H9 (cell line): ENCODE measurements at regions not wholly inside any gene's neighbourhood (a gene's known extent, or its start where the extent isn't known, plus 50 kb on each side); places are given as distances from the start of the nearest gene placed in this dataset.

Experiments
- DNase-seq: peaks from one replicate; pipeline ENCODE4 v3.0.0-alpha.2; 2017
- H2AFZ ChIP-seq: one replicate; pipeline ENCODE4 v1.6.1; 2013; ENCODE audit warnings: mild to moderate bottlenecking, low read length, control low read depth, moderate library complexity
- H2AK5ac ChIP-seq: 2 replicates; pipeline ENCODE4 v1.6.1; 2013; ENCODE audit warnings: low read length, control low read depth, mixed read lengths; ENCODE audit not compliant: insufficient read length
- H2BK120ac ChIP-seq: one replicate; pipeline ENCODE4 v1.6.1; 2013; ENCODE audit warnings: low read depth, mild to moderate bottlenecking, low read length, control low read depth, inconsistent platforms; ENCODE audit not compliant: poor library complexity, severe bottlenecking
- H2BK12ac ChIP-seq: 2 replicates; pipeline ENCODE4 v1.6.1; 2013; ENCODE audit warnings: low read length, control low read depth, mixed read lengths, low read depth; ENCODE audit not compliant: insufficient read length
- H2BK15ac ChIP-seq: 2 replicates; pipeline ENCODE4 v1.6.1; 2013; ENCODE audit warnings: low read depth, low read length, control low read depth
- H2BK20ac ChIP-seq: one replicate; pipeline ENCODE4 v1.6.1; 2013; ENCODE audit warnings: low read depth, mild to moderate bottlenecking, low read length, control low read depth, inconsistent platforms; ENCODE audit not compliant: poor library complexity, severe bottlenecking
- H2BK5ac ChIP-seq: 2 replicates; pipeline ENCODE4 v1.6.1; 2013; ENCODE audit warnings: low read length, control low read depth, mixed read lengths; ENCODE audit not compliant: insufficient read length
- H3K14ac ChIP-seq: 2 replicates; pipeline ENCODE4 v1.6.1; 2013; ENCODE audit warnings: low read length, control low read depth; ENCODE audit not compliant: insufficient read depth
- H3K18ac ChIP-seq: 2 replicates; pipeline ENCODE4 v1.6.1; 2013; ENCODE audit warnings: low read depth, mild to moderate bottlenecking, mixed read lengths, low read length, control low read depth; ENCODE audit not compliant: insufficient read length
- H3K23ac ChIP-seq: 2 replicates; pipeline ENCODE4 v1.6.1; 2013; ENCODE audit warnings: low read length, control low read depth, mixed read lengths, low read depth; ENCODE audit not compliant: insufficient read length
- H3K23me2 ChIP-seq: 2 replicates; pipeline ENCODE4 v1.6.1; 2013; ENCODE audit warnings: low read depth, mild to moderate bottlenecking, mixed read lengths, low read length, control low read depth; ENCODE audit not compliant: insufficient read length, poor library complexity, severe bottlenecking
- H3K27ac ChIP-seq: 2 replicates; pipeline ENCODE4 v1.5.1; 2013; ENCODE audit warnings: low read length, control low read depth, mixed read lengths, low read depth; ENCODE audit not compliant: insufficient read length
- H3K27me3 ChIP-seq: 2 replicates; pipeline ENCODE4 v1.6.1; 2013; ENCODE audit warnings: low read length, control low read depth, inconsistent platforms; ENCODE audit not compliant: insufficient read depth
- H3K4ac ChIP-seq: 2 replicates; pipeline ENCODE4 v1.6.1; 2013; ENCODE audit warnings: low read depth, mild to moderate bottlenecking, control low read depth, inconsistent platforms, low read length, moderate library complexity
- H3K4me1 ChIP-seq: 2 replicates; pipeline ENCODE4 v1.6.1; 2013; ENCODE audit warnings: low read length, control low read depth, inconsistent platforms; ENCODE audit not compliant: insufficient read depth
- H3K4me2 ChIP-seq: 2 replicates; pipeline ENCODE4 v1.6.1; 2013; ENCODE audit warnings: low read length, control low read depth, mixed read lengths; ENCODE audit not compliant: insufficient read length, insufficient read depth
- H3K56ac ChIP-seq: 2 replicates; pipeline ENCODE4 v1.6.1; 2013; ENCODE audit warnings: low read depth, mild to moderate bottlenecking, mixed read lengths, low read length, control low read depth; ENCODE audit not compliant: insufficient read length
- H3K79me1 ChIP-seq: 2 replicates; pipeline ENCODE4 v1.6.1; 2013; ENCODE audit warnings: low read depth, mild to moderate bottlenecking, moderate library complexity, low read length, control low read depth, inconsistent platforms; ENCODE audit not compliant: insufficient read depth, poor library complexity, severe bottlenecking
- H3K79me2 ChIP-seq: 2 replicates; pipeline ENCODE4 v1.6.1; 2013; ENCODE audit warnings: low read length, control low read depth, inconsistent platforms; ENCODE audit not compliant: insufficient read depth
- H3K9ac ChIP-seq: 2 replicates; pipeline ENCODE4 v1.6.1; 2013; ENCODE audit warnings: low read length, control low read depth, mixed read lengths; ENCODE audit not compliant: insufficient read length; ENCODE audit errors: extremely low read depth
- H3K9me3 ChIP-seq: one replicate; pipeline ENCODE4 v1.6.1; 2013; ENCODE audit warnings: low read depth, low read length, inconsistent platforms; ENCODE audit not compliant: control insufficient read depth
- H3T11ph ChIP-seq: one replicate; pipeline ENCODE4 v1.6.1; 2013; ENCODE audit warnings: mild to moderate bottlenecking, low read length, control low read depth, inconsistent platforms
- H4K20me1 ChIP-seq: one replicate; pipeline ENCODE4 v1.6.1; 2013; ENCODE audit not compliant: control insufficient read depth, insufficient read length, insufficient read depth
- H4K5ac ChIP-seq: 2 replicates; pipeline ENCODE4 v1.6.1; 2013; ENCODE audit warnings: low read depth, mild to moderate bottlenecking, mixed read lengths, low read length, control low read depth; ENCODE audit not compliant: insufficient read length
- H4K8ac ChIP-seq: replicated peaks from 2 replicates; pipeline ENCODE4 v1.6.1; 2013; ENCODE audit warnings: low read length, control low read depth, mixed read lengths, low read depth; ENCODE audit not compliant: insufficient read length
- H4K91ac ChIP-seq: 2 replicates; pipeline ENCODE4 v1.6.1; 2013; ENCODE audit warnings: low read depth, mild to moderate bottlenecking, moderate library complexity, mixed read lengths, low read length, control low read depth; ENCODE audit not compliant: insufficient read length
- H3K27ac Mint-ChIP-seq, 3 experiments: 2 replicates in 2 of 3; 3 replicates in 1 of 3; pipeline ENCODE4 v1.8.0; 2020 to 2021; ENCODE audit warnings: mixed read lengths in 3 of 3, mild to moderate bottlenecking in 1 of 3, moderate library complexity in 1 of 3
- H3K27me3 Mint-ChIP-seq: 2 replicates; pipeline ENCODE4 v1.8.0; 2021; ENCODE audit warnings: low read depth, mild to moderate bottlenecking, moderate library complexity, mixed read lengths
- H3K36me3 Mint-ChIP-seq, 3 experiments: 2 replicates in 2 of 3; 3 replicates in 1 of 3; pipeline ENCODE4 v1.8.0; 2020 to 2021; ENCODE audit warnings: low read depth in 3 of 3, mixed read lengths in 3 of 3; ENCODE audit not compliant: insufficient read depth in 1 of 3
- H3K4me1 Mint-ChIP-seq, 2 experiments: 2 replicates each; pipeline ENCODE4 v1.8.0; 2020; ENCODE audit warnings: mixed read lengths in 2 of 2
- H3K4me3 Mint-ChIP-seq, 2 experiments: 2 replicates in 1 of 2; 3 replicates in 1 of 2; pipeline ENCODE4 v1.8.0; 2020 to 2021; ENCODE audit warnings: mild to moderate bottlenecking in 2 of 2, mixed read lengths in 2 of 2, moderate library complexity in 1 of 2
- H3K9me3 Mint-ChIP-seq, 2 experiments: 2 replicates in 1 of 2; 3 replicates in 1 of 2; pipeline ENCODE4 v1.8.0; 2020; ENCODE audit warnings: mild to moderate bottlenecking in 2 of 2, mixed read lengths in 2 of 2, moderate library complexity in 1 of 2
- WGBS: extraction: QIAGEN DNeasy Blood & Tissue Kit; methylation state at CpG from one replicate; pipeline ENCODE4 v1.1.7; 2013; ENCODE audit warnings: missing lambda C conversion rate, low lambda C conversion rate, mixed read lengths; ENCODE audit not compliant: insufficient read length; ENCODE audit errors: extremely low coverage; 5-methylcytosine and 5-hydroxymethylcytosine counted together
- TF ChIP-seq, protein P1 (sequence below): fragments of 200-600 bp; sonication (generic); conservative IDR thresholded peaks from 3 replicates; pipeline ENCODE4 v1.8.0; 2021; ENCODE audit warnings: antibody characterized with exemption, mild to moderate bottlenecking

DNA sequence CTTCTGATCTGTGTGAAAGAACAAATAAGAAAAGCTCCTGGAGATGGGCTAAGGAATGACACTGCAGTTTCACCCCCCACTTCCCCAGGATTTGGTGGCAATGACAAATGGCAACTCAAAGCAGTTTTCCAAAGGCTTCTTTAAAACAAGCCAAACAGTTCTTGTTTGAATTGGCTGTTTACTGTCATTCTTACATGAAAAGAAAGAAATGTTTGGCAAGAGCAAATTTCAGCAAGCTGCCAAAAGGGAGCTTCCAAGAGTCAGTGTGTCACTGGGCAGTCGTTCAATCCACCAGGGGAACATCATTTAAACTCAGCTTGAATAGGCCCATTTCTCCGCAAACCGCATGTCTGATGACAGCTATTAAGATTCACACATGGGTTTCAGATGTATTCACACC lies 119.0 kb upstream of the RHOBTB1 start:
- Histone ChIP-seq H3T11ph (no peak overlapping the region), H4K91ac (no peak overlapping the region), H3K79me1 (no peaks in the 10 kb centered on the region), H2BK20ac (no peak overlapping the region), H2BK120ac (no peak overlapping the region), H3K18ac (no peak overlapping the region), H3K4me2 (no peak overlapping the region), H2AK5ac (no peak overlapping the region), H3K4ac (no peak overlapping the region), H2BK12ac (no peak overlapping the region), H3K9ac (no peak overlapping the region), H2AFZ (no peak overlapping the region), H4K5ac (no peak overlapping the region), H3K56ac (no peak overlapping the region), H4K20me1 (no peaks in the 10 kb centered on the region), H3K79me2 (no peaks in the 10 kb centered on the region), H3K23ac (no peak overlapping the region), H2BK15ac (no peak overlapping the region), H3K14ac (no peak overlapping the region), H2BK5ac (no peak overlapping the region), H3K27me3 (no peaks in the 10 kb centered on the region), H3K4me1 (no peaks in the 10 kb centered on the region), H3K23me2 (no peaks in the 10 kb centered on the region), H3K9me3 (no peaks in the 10 kb centered on the region), H4K8ac (no peak overlapping the region), H3K27ac (no peak overlapping the region)
- H3K4me1 Mint-ChIP-seq = no peaks in the 10 kb centered on the region
- no CpG with 5 or more reads among the region's 3 CpGs for WGBS
- no peak overlapping the region; a peak in 1 of 7 replicates for H3K27ac Mint-ChIP-seq
- no peaks in the 10 kb centered on the region for H3K9me3 Mint-ChIP-seq
- TF ChIP-seq, protein P1, sequence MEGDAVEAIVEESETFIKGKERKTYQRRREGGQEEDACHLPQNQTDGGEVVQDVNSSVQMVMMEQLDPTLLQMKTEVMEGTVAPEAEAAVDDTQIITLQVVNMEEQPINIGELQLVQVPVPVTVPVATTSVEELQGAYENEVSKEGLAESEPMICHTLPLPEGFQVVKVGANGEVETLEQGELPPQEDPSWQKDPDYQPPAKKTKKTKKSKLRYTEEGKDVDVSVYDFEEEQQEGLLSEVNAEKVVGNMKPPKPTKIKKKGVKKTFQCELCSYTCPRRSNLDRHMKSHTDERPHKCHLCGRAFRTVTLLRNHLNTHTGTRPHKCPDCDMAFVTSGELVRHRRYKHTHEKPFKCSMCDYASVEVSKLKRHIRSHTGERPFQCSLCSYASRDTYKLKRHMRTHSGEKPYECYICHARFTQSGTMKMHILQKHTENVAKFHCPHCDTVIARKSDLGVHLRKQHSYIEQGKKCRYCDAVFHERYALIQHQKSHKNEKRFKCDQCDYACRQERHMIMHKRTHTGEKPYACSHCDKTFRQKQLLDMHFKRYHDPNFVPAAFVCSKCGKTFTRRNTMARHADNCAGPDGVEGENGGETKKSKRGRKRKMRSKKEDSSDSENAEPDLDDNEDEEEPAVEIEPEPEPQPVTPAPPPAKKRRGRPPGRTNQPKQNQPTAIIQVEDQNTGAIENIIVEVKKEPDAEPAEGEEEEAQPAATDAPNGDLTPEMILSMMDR = no peak
- H3K4me3 Mint-ChIP-seq = no peak overlapping the region
- H3K36me3 Mint-ChIP-seq = no peaks in the 10 kb centered on the region
- H3K27me3 Mint-ChIP-seq = no peaks in the 10 kb centered on the region
- no peak for DNase-seq
